SK-N-SH (cell line): ENCODE measurements at regions not wholly inside any gene's neighbourhood (a gene's known extent, or its start where the extent isn't known, plus 50 kb on each side); places are given as distances from the start of the nearest gene placed in this dataset.

Experiments
- CTCF ChIA-PET: fragments of 300-600, 350-600 bp; formaldehyde crosslinking; extraction: SDS; loops from one replicate; lab custom pipeline; 2021; lab: Yijun Ruan, JAX
- POLR2A ChIA-PET: fragments of 350-600 bp; sonication (Branson Sonifier 250); formaldehyde crosslinking; extraction: SDS; loops from one replicate; lab custom pipeline; 2020; ENCODE audit warnings: antibody characterized with exemption, inconsistent platforms; lab: Yijun Ruan, JAX
- DNase-seq: peaks from one replicate; pipeline ENCODE4 v3.0.0; 2012
- H2AFZ ChIP-seq: fragments of 200-600 bp; sonication (generic); 2 replicates; pipeline ENCODE4 v1.8.1; 2016; ENCODE audit warnings: antibody characterized with exemption, mild to moderate bottlenecking, low read depth
- H3F3A ChIP-seq: fragments of 200-600 bp; sonication (generic); replicated peaks from 2 replicates; pipeline ENCODE3; 2016; ENCODE audit warnings: antibody characterized with exemption, mild to moderate bottlenecking; ENCODE audit not compliant: insufficient read depth
- H3K27ac ChIP-seq, 2 experiments: fragments of 200-500 bp in 1 of 2; fragments of 200-600 bp in 1 of 2; sonication (Bioruptor generic) in 1 of 2; sonication (generic), shearing (Covaris generic) in 1 of 2; 2 replicates each; pipeline versions ENCODE4 v1.5.1 to v1.6.1; 2014 to 2016; ENCODE audit warnings: low read depth in 2 of 2, inconsistent platforms in 1 of 2, low read length in 1 of 2, mild to moderate bottlenecking in 1 of 2, mixed read lengths in 1 of 2
- H3K27me3 ChIP-seq: fragments of 200-600 bp; sonication (generic), shearing (Covaris generic); 2 replicates; pipeline ENCODE4 v1.6.1; 2016; ENCODE audit warnings: mixed run types; ENCODE audit not compliant: insufficient read depth
- H3K36me3 ChIP-seq, 2 experiments: fragments of 200-500 bp in 1 of 2; fragments of 200-600 bp in 1 of 2; sonication (Bioruptor generic) in 1 of 2; sonication (generic) in 1 of 2; replicated peaks in 1 of 2; 2 replicates each; pipeline versions ENCODE3 to v1.5.1; 2014 to 2016; ENCODE audit warnings: low read length in 1 of 2, mild to moderate bottlenecking in 1 of 2; ENCODE audit not compliant: insufficient read depth in 2 of 2, control insufficient read depth in 1 of 2
- H3K4me1 ChIP-seq, 2 experiments: fragments of 200-500 bp in 1 of 2; fragments of 200-600 bp in 1 of 2; sonication (Bioruptor generic) in 1 of 2; sonication (generic), shearing (Covaris generic) in 1 of 2; 2 replicates each; pipeline versions ENCODE4 v1.5.1 to v1.6.1; 2014 to 2016; ENCODE audit warnings: low read depth in 1 of 2, low read length in 1 of 2, mixed run types in 1 of 2; ENCODE audit not compliant: insufficient read depth in 2 of 2, control insufficient read depth in 1 of 2
- H3K4me2 ChIP-seq: fragments of 200-600 bp; sonication (generic), shearing (Covaris generic); 2 replicates; pipeline ENCODE4 v1.6.1; 2017; ENCODE audit warnings: mixed run types
- H3K4me3 ChIP-seq, 2 experiments: fragments of 200-500 bp in 1 of 2; fragments of 200-600 bp in 1 of 2; sonication (Bioruptor generic) in 1 of 2; sonication (generic), shearing (Covaris generic) in 1 of 2; 2 replicates each; pipeline versions ENCODE4 v1.5.1 to v1.8.1; 2014 to 2016; ENCODE audit warnings: low read depth in 2 of 2, inconsistent platforms in 1 of 2, low read length in 1 of 2, mild to moderate bottlenecking in 1 of 2, mixed read lengths in 1 of 2, moderate library complexity in 1 of 2
- H3K79me2 ChIP-seq: fragments of 200-600 bp; sonication (generic); 2 replicates; pipeline ENCODE4 v1.8.1; 2017; ENCODE audit warnings: mild to moderate bottlenecking; ENCODE audit not compliant: insufficient read depth
- H3K9ac ChIP-seq: fragments of 200-600 bp; sonication (generic); 2 replicates; pipeline ENCODE4 v1.6.1; 2017; ENCODE audit warnings: mixed run types
- H3K9me2 ChIP-seq: fragments of 200-600 bp; sonication (generic); 2 replicates; pipeline ENCODE4 v1.6.1; 2017; ENCODE audit warnings: mixed run types
- H3K9me3 ChIP-seq: fragments of 200-600 bp; sonication (generic); 2 replicates; pipeline ENCODE4 v1.6.1; 2017; ENCODE audit warnings: mixed run types, mild to moderate bottlenecking, moderate library complexity
- H4K20me1 ChIP-seq: fragments of 200-600 bp; sonication (generic); 2 replicates; pipeline ENCODE4 v1.6.1; 2017; ENCODE audit warnings: mild to moderate bottlenecking, mixed run types; ENCODE audit not compliant: insufficient read depth
- ELF1 ChIP-seq: IDR thresholded peaks from 2 replicates; pipeline ENCODE4 v1.4.0; 2012
- EP300 ChIP-seq, 2 experiments: IDR thresholded peaks; 2 replicates each; pipeline versions ENCODE4 v1.4.0 to v1.6.1; 2012; ENCODE audit warnings: borderline replicate concordance in 1 of 2, low read depth in 1 of 2, low read length in 1 of 2
- FOSL2 ChIP-seq: IDR thresholded peaks from 2 replicates; pipeline ENCODE4 v1.4.0; 2012; ENCODE audit warnings: low read depth, mild to moderate bottlenecking, moderate library complexity, borderline replicate concordance
- FOXJ3 ChIP-seq: sonication (generic); formaldehyde crosslinking; IDR thresholded peaks from 2 replicates; pipeline ENCODE4 v1.5.1; 2020; ENCODE audit warnings: mild to moderate bottlenecking, missing genetic modification reagents
- GATA2 ChIP-seq: sonication (generic); formaldehyde crosslinking; IDR thresholded peaks from 2 replicates; pipeline ENCODE4 v1.5.0; 2020; ENCODE audit warnings: mild to moderate bottlenecking, missing genetic modification reagents
- MEF2A ChIP-seq: IDR thresholded peaks from 2 replicates; pipeline ENCODE4 v1.4.0; 2012; ENCODE audit warnings: low read depth, borderline replicate concordance
- NFIC ChIP-seq: IDR thresholded peaks from 2 replicates; pipeline ENCODE4 v1.4.0; 2012; ENCODE audit warnings: borderline replicate concordance
- POLR2AphosphoS5 ChIP-seq: IDR thresholded peaks from 2 replicates; pipeline ENCODE4 v1.6.1; 2012; ENCODE audit warnings: low read depth, low read length
- RAD21 ChIP-seq: IDR thresholded peaks from 2 replicates; pipeline ENCODE4 v1.6.1; 2012; ENCODE audit warnings: mild to moderate bottlenecking, low read length
- RCOR1 ChIP-seq: fragments of 150-350 bp; IDR thresholded peaks from 2 replicates; pipeline ENCODE4 v1.6.1; 2017; ENCODE audit warnings: antibody characterized with exemption, low read length
- RXRA ChIP-seq: IDR thresholded peaks from 2 replicates; pipeline ENCODE4 v1.4.0; 2012; ENCODE audit warnings: low read depth, mild to moderate bottlenecking, borderline replicate concordance
- TAF1 ChIP-seq: IDR thresholded peaks from 2 replicates; pipeline ENCODE4 v1.6.1; 2012; ENCODE audit warnings: low read depth, mild to moderate bottlenecking, low read length, moderate library complexity, borderline replicate concordance
- TCF12 ChIP-seq: IDR thresholded peaks from 2 replicates; pipeline ENCODE4 v1.4.0; 2012
- TEAD4 ChIP-seq: IDR thresholded peaks from 2 replicates; pipeline ENCODE4 v1.4.0; 2012; ENCODE audit warnings: mild to moderate bottlenecking, borderline replicate concordance; ENCODE audit not compliant: insufficient read depth
- WGBS: methylation state at CpG from one replicate; pipeline ENCODE4 v1.1.6; 2017; ENCODE audit warnings: low lambda C conversion rate; 5-methylcytosine and 5-hydroxymethylcytosine counted together
- TF ChIP-seq, protein P1 (sequence below): IDR thresholded peaks from 2 replicates; pipeline ENCODE4 v1.4.0; 2012; ENCODE audit warnings: low read depth
- TF ChIP-seq, protein P2 (sequence below): fragments of 150-350 bp; IDR thresholded peaks from 2 replicates; pipeline ENCODE4 v1.6.1; 2016; ENCODE audit warnings: mild to moderate bottlenecking, low read depth, low read length
- TF ChIP-seq, protein P3 (sequence below): IDR thresholded peaks from 2 replicates; pipeline ENCODE4 v1.6.1; 2012; ENCODE audit warnings: mild to moderate bottlenecking, low read depth, low read length, moderate library complexity

DNA sequence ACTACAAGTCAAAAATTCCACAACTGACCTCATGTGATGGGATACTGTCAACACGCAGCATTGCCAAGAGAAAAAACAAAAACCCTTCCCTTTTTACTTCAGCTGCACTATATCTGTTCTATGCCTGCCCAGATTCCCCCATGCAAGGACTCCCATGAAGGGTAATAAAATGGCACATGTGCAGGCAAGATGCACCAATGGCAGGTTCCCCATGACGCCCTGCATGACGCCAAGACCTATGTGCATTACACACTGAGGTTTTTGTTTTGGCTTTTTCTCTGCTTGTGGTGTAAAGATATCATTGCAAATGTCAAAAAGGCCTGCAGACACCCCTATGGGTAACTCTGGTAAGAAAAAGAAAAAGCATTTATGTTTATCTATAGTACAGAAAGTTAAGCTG is 403.4 kb downstream of the HDGFL1 start:
- POLR2A ChIA-PET: no interaction called here
- H3K4me2 ChIP-seq: no peak overlapping the region
- no peak overlapping the region for H3K9ac ChIP-seq
- no peaks in the 10 kb centered on the region for H3K36me3 ChIP-seq
- no peaks in the 10 kb centered on the region for H3K4me1 ChIP-seq
- no peaks in the 10 kb centered on the region for H4K20me1 ChIP-seq
- WGBS: 92% methylated on average over 3 of the region's 3 CpGs
- DNase-seq: no peak
- H2AFZ ChIP-seq: no peak overlapping the region
- H3F3A ChIP-seq: no peaks in the 10 kb centered on the region
- no peaks in the 10 kb centered on the region for H3K79me2 ChIP-seq
- H3K27ac ChIP-seq: no peak overlapping the region
- no peaks in the 10 kb centered on the region for H3K9me2 ChIP-seq
- TF ChIP-seq POLR2AphosphoS5 (no peak), TCF12 (no peak), RCOR1 (no peak), TAF1 (no peak), RAD21 (no peak), GATA2 (no peak), FOXJ3 (CRISPR knock-in tag) (no peak), MEF2A (no peak), FOSL2 (no peak), NFIC (no peak), ELF1 (no peak), TEAD4 (no peak), EP300 (IDR thresholded peaks at IDR 0.05; ENCODE audit: borderline replicate concordance in 1 of 2, low read depth in 1 of 2, low read length in 1 of 2) (no peak), RXRA (no peak)
- TF ChIP-seq, protein P1, sequence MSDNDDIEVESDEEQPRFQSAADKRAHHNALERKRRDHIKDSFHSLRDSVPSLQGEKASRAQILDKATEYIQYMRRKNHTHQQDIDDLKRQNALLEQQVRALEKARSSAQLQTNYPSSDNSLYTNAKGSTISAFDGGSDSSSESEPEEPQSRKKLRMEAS: no peak
- TF ChIP-seq, protein P2, sequence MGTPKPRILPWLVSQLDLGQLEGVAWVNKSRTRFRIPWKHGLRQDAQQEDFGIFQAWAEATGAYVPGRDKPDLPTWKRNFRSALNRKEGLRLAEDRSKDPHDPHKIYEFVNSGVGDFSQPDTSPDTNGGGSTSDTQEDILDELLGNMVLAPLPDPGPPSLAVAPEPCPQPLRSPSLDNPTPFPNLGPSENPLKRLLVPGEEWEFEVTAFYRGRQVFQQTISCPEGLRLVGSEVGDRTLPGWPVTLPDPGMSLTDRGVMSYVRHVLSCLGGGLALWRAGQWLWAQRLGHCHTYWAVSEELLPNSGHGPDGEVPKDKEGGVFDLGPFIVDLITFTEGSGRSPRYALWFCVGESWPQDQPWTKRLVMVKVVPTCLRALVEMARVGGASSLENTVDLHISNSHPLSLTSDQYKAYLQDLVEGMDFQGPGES: no peak
- TF ChIP-seq, protein P3, sequence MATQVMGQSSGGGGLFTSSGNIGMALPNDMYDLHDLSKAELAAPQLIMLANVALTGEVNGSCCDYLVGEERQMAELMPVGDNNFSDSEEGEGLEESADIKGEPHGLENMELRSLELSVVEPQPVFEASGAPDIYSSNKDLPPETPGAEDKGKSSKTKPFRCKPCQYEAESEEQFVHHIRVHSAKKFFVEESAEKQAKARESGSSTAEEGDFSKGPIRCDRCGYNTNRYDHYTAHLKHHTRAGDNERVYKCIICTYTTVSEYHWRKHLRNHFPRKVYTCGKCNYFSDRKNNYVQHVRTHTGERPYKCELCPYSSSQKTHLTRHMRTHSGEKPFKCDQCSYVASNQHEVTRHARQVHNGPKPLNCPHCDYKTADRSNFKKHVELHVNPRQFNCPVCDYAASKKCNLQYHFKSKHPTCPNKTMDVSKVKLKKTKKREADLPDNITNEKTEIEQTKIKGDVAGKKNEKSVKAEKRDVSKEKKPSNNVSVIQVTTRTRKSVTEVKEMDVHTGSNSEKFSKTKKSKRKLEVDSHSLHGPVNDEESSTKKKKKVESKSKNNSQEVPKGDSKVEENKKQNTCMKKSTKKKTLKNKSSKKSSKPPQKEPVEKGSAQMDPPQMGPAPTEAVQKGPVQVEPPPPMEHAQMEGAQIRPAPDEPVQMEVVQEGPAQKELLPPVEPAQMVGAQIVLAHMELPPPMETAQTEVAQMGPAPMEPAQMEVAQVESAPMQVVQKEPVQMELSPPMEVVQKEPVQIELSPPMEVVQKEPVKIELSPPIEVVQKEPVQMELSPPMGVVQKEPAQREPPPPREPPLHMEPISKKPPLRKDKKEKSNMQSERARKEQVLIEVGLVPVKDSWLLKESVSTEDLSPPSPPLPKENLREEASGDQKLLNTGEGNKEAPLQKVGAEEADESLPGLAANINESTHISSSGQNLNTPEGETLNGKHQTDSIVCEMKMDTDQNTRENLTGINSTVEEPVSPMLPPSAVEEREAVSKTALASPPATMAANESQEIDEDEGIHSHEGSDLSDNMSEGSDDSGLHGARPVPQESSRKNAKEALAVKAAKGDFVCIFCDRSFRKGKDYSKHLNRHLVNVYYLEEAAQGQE: no peak
- TF ChIP-seq, all 33 proteins: peak for 0
- Histone ChIP-seq H3K27me3 (no peaks in the 10 kb centered on the region), H3K9me3 (no peaks in the 10 kb centered on the region), H3K4me3 (no peak overlapping the region)
- CTCF ChIA-PET: no interaction called here
